ENCODE measurements at regions not wholly inside any gene's neighbourhood (a gene's known extent, or its start where the extent isn't known, plus 50 kb on each side); places are given as distances from the start of the nearest gene placed in this dataset.
"Not testable (repeated sequence)": the region's sequence is repeated elsewhere in the genome, so short reads cannot be mapped to it uniquely, and the experiment has no call there.

DNA sequence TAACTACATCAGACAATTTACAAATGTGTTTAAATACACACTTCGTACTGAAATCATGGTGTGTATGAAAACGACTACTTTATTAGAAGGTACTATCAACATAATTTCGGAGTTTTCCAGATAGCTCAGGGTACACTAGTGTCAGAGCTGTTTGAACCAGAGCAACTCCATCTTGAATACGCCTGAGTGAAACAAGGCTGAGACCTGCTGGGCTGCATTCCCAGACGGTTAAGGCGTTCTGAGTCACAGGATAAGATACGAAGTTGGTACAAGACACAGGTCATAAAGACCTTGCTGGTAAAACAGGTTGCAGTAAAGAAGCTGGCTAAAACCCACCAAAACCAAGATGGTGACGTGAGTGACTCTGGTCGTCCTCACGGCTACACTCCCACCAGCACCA is 167.6 kb downstream of the THBS2 start:
- ATAC-seq: no peak
- H3K27me3 ChIP-seq: no peaks in the 10 kb centered on the region
- WGBS, 2 donors: 73 to 76% methylated on average over 10 of the region's 10 CpGs
- H3K4me3 ChIP-seq: no peak overlapping the region
- no peak for DNase-seq
- H3K4me1 ChIP-seq: no peaks in the 10 kb centered on the region
- no peaks in the 10 kb centered on the region for H3K36me3 ChIP-seq (replicated peaks in 1 of 2; ENCODE audit: insufficient read depth in 1 of 2, low read depth in 2 of 2)
- intact Hi-C loops (cut with DNase I): no loop called here
- H3K27ac ChIP-seq: no peak overlapping the region
- H3K9me3 ChIP-seq: peaks cover 0 to 10% (median 0%) of the 10 kb centered on the region in 3 donors
- TF ChIP-seq, protein P1, sequence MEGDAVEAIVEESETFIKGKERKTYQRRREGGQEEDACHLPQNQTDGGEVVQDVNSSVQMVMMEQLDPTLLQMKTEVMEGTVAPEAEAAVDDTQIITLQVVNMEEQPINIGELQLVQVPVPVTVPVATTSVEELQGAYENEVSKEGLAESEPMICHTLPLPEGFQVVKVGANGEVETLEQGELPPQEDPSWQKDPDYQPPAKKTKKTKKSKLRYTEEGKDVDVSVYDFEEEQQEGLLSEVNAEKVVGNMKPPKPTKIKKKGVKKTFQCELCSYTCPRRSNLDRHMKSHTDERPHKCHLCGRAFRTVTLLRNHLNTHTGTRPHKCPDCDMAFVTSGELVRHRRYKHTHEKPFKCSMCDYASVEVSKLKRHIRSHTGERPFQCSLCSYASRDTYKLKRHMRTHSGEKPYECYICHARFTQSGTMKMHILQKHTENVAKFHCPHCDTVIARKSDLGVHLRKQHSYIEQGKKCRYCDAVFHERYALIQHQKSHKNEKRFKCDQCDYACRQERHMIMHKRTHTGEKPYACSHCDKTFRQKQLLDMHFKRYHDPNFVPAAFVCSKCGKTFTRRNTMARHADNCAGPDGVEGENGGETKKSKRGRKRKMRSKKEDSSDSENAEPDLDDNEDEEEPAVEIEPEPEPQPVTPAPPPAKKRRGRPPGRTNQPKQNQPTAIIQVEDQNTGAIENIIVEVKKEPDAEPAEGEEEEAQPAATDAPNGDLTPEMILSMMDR (IDR thresholded peaks at IDR 0.05): no peak
- no peak for TF ChIP-seq POLR2A (IDR thresholded peaks at IDR 0.05)

- no peak for TF ChIP-seq POLR2A (IDR thresholded peaks at IDR 0.05)
- TF ChIP-seq, protein P1 (IDR thresholded peaks at IDR 0.05): no peak
- ATAC-seq: no peak
- intact Hi-C loops (cut with DNase I): no loop called here
- Histone ChIP-seq H3K36me3 (replicated peaks in 1 of 2; ENCODE audit: insufficient read depth in 1 of 2, low read depth in 2 of 2) (no peaks in the 10 kb centered on the region), H3K4me3 (no peak overlapping the region), H3K27me3 (no peaks in the 10 kb centered on the region), H3K9me3 (peaks cover 0 to 4% (median 0%) of the 10 kb centered on the region in 3 donors), H3K4me1 (no peaks in the 10 kb centered on the region), H3K27ac (no peak overlapping the region)
- 56 to 64% methylated on average over 6 of the region's 6 CpGs for WGBS, 2 donors
- DNase-seq: no peak
Measured at GRCh38 chr6:169085466-169085865, 168.2 kb downstream of the THBS2 start.

DNA sequence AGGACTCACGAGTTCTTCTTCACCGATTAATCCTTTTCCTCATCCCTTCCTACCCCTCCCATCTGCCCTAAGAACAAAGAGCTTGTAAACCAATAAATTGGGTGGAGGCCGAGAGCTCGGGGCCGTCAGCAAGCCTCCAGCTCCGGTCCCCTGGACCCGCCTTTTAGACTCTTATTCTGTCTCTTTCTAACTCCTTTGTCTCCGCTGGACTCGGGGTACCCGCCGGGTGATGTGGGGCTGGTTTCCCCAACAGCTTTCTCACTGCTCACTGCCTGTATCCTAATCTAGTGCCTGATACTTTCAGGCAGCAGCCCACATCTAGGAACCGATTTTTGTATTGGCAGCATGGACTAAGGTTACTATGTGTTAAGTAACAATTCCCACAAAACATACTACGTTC is 169.1 kb downstream of the THBS2 start:
- H3K27ac ChIP-seq; H3K27me3 ChIP-seq; H3K36me3 ChIP-seq (replicated peaks in 1 of 2; ENCODE audit: insufficient read depth in 1 of 2, low read depth in 2 of 2); H3K9me3 ChIP-seq; H3K4me1 ChIP-seq; H3K4me3 ChIP-seq; intact Hi-C loops (cut with DNase I); DNase-seq; ATAC-seq: not testable (repeated sequence)
- 84 to 86% methylated on average over 13 of the region's 13 CpGs for WGBS, 2 donors

DNA sequence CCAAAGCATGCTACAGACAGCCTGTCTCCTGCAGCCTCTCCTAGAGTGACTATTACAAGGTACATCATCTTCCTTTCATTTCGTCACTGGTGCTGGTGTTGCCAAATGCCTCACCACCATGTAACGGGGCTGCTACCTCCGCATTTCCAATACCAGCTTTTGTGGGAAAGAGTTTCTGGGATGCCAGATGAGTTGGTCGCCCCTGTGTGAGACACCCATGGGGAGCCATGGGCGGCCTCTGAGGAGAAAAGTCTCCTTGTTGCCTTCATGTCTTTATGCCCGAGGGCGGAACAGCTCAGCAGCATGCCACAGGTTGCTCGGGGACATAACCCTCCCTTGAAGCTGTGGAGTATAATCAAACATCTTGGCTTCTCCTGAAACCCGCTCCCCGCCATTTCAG is 169.6 kb downstream of the THBS2 start:
- no peak overlapping the region for H3K27ac ChIP-seq
- intact Hi-C loops (cut with DNase I): no loop called here
- TF ChIP-seq POLR2A (IDR thresholded peaks at IDR 0.05): no peak
- TF ChIP-seq, protein P1 (IDR thresholded peaks at IDR 0.05): no peak
- H3K27me3 ChIP-seq: no peaks in the 10 kb centered on the region
- 79 to 82% methylated on average over 10 of the region's 10 CpGs for WGBS, 2 donors
- H3K4me1 ChIP-seq: no peaks in the 10 kb centered on the region
- H3K4me3 ChIP-seq: no peak overlapping the region
- ATAC-seq (no peak), DNase-seq (no peak)
- no peaks in the 10 kb centered on the region for H3K9me3 ChIP-seq
- no peaks in the 10 kb centered on the region for H3K36me3 ChIP-seq (replicated peaks in 1 of 2; ENCODE audit: insufficient read depth in 1 of 2, low read depth in 2 of 2)

GRCh38 chr6:169083508-169083874 is 170.2 kb downstream of the THBS2 start:
- 50 to 58% methylated on average over 3 of the region's 3 CpGs for WGBS, 2 donors
- H3K4me1 ChIP-seq: no peaks in the 10 kb centered on the region
- no peak overlapping the region for H3K4me3 ChIP-seq
- no peak for ATAC-seq
- H3K27me3 ChIP-seq: no peaks in the 10 kb centered on the region
- no peaks in the 10 kb centered on the region for H3K36me3 ChIP-seq (replicated peaks in 1 of 2; ENCODE audit: insufficient read depth in 1 of 2, low read depth in 2 of 2)
- no peaks in the 10 kb centered on the region for H3K9me3 ChIP-seq
- intact Hi-C loops (cut with DNase I): no loop called here
- H3K27ac ChIP-seq: no peak overlapping the region
- TF ChIP-seq POLR2A (IDR thresholded peaks at IDR 0.05): no peak
- TF ChIP-seq, protein P1 (IDR thresholded peaks at IDR 0.05): no peak
- DNase-seq: no peak

Measured in body of pancreas (tissue), 4 donors.